Brain pericyte (primary cell): ENCODE measurements at regions not wholly inside any gene's neighbourhood (a gene's known extent, or its start where the extent isn't known, plus 50 kb on each side); places are given as distances from the start of the nearest gene placed in this dataset.
"Not testable (repeated sequence)": the region's sequence is repeated elsewhere in the genome, so short reads cannot be mapped to it uniquely, and the experiment has no call there.

Experiments
- DNase-seq: peaks from one replicate; pipeline ENCODE4 v3.0.0-alpha.2; 2012; ENCODE audit warnings: low read depth, low spot score

- no peak for DNase-seq
Observed at GRCh38 chr1:5638582-5638981, 353.6 kb downstream of the NPHP4 start.

GRCh38 chr1:5637171-5637570 lies 355.1 kb downstream of the NPHP4 start:
- DNase-seq, result no peak

- no peak for DNase-seq
Observed at GRCh38 chr1:5634893-5635292, 357.3 kb downstream of the NPHP4 start.

- no peak for DNase-seq
Observed at GRCh38 chr1:5632814-5633213, 359.4 kb downstream of the NPHP4 start.

GRCh38 chr1:5632224-5632623 lies 360.0 kb downstream of the NPHP4 start:
- DNase-seq, result no peak

GRCh38 chr1:5628416-5628815 lies 363.8 kb downstream of the NPHP4 start:
- no peak for DNase-seq

GRCh38 chr1:5623399-5623798 lies 368.8 kb downstream of the NPHP4 start:
- no peak for DNase-seq

- no peak for DNase-seq
Observed at GRCh38 chr1:5622412-5622811, 369.8 kb downstream of the NPHP4 start.

- no peak for DNase-seq
Observed at GRCh38 chr1:5621692-5622091, 370.5 kb downstream of the NPHP4 start.

GRCh38 chr1:5620997-5621396 lies 371.2 kb downstream of the NPHP4 start:
- no peak for DNase-seq

GRCh38 chr1:5620418-5620817 lies 371.8 kb downstream of the NPHP4 start:
- DNase-seq, result no peak

- no peak for DNase-seq
Observed at GRCh38 chr1:5619469-5619868, 372.8 kb downstream of the NPHP4 start.

- no peak for DNase-seq
Observed at GRCh38 chr1:5617546-5617945, 374.7 kb downstream of the NPHP4 start.

- no peak for DNase-seq
Observed at GRCh38 chr1:5617179-5617520, 375.1 kb downstream of the NPHP4 start.

- no peak for DNase-seq
Observed at GRCh38 chr1:5616366-5617178, 375.7 kb downstream of the NPHP4 start.

GRCh38 chr1:5615076-5615475 lies 377.1 kb downstream of the NPHP4 start:
- DNase-seq, result no peak

GRCh38 chr1:5613900-5614299 lies 378.3 kb downstream of the NPHP4 start:
- no peak for DNase-seq

GRCh38 chr1:5611851-5612250 lies 380.4 kb downstream of the NPHP4 start:
- DNase-seq, result no peak

GRCh38 chr1:5611431-5611830 lies 380.8 kb downstream of the NPHP4 start:
- no peak for DNase-seq

- DNase-seq, result no peak
Observed at GRCh38 chr1:5610432-5610831, 381.8 kb downstream of the NPHP4 start.

- DNase-seq, result no peak
Observed at GRCh38 chr1:5603353-5604104, 388.7 kb downstream of the NPHP4 start.

- DNase-seq, result not testable (repeated sequence)
Observed at GRCh38 chr1:5602718-5603117, 389.5 kb downstream of the NPHP4 start.

- no peak for DNase-seq
Observed at GRCh38 chr1:5601516-5601915, 390.7 kb downstream of the NPHP4 start.
